ENCODE measurements at regions not wholly inside any gene's neighbourhood (a gene's known extent, or its start where the extent isn't known, plus 50 kb on each side); places are given as distances from the start of the nearest gene placed in this dataset.

DNA sequence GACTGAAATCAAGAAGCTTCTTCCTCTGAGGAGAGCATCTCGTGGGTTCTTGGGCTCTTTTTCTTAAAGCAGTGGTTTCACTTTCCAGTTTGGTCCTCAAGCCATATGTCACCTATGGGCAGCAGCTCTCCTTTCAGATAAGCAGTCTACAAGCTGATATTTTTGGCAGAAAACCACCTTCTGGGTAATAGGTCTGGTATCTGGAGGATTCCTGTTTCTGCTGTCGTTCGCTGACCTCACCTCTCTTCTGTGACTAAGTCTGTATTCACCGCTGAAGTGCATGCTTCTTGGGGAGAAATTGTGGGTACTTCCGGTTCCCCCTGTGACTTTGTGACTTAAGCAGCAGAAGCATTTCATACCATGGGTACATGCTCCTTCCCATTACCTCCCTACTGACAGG lies 193.6 kb downstream of the EDN1 start (continued):
- TF ChIP-seq, protein P1, sequence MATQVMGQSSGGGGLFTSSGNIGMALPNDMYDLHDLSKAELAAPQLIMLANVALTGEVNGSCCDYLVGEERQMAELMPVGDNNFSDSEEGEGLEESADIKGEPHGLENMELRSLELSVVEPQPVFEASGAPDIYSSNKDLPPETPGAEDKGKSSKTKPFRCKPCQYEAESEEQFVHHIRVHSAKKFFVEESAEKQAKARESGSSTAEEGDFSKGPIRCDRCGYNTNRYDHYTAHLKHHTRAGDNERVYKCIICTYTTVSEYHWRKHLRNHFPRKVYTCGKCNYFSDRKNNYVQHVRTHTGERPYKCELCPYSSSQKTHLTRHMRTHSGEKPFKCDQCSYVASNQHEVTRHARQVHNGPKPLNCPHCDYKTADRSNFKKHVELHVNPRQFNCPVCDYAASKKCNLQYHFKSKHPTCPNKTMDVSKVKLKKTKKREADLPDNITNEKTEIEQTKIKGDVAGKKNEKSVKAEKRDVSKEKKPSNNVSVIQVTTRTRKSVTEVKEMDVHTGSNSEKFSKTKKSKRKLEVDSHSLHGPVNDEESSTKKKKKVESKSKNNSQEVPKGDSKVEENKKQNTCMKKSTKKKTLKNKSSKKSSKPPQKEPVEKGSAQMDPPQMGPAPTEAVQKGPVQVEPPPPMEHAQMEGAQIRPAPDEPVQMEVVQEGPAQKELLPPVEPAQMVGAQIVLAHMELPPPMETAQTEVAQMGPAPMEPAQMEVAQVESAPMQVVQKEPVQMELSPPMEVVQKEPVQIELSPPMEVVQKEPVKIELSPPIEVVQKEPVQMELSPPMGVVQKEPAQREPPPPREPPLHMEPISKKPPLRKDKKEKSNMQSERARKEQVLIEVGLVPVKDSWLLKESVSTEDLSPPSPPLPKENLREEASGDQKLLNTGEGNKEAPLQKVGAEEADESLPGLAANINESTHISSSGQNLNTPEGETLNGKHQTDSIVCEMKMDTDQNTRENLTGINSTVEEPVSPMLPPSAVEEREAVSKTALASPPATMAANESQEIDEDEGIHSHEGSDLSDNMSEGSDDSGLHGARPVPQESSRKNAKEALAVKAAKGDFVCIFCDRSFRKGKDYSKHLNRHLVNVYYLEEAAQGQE (IDR thresholded peaks at IDR 0.05; ENCODE audit: borderline replicate concordance): no peak

DNA sequence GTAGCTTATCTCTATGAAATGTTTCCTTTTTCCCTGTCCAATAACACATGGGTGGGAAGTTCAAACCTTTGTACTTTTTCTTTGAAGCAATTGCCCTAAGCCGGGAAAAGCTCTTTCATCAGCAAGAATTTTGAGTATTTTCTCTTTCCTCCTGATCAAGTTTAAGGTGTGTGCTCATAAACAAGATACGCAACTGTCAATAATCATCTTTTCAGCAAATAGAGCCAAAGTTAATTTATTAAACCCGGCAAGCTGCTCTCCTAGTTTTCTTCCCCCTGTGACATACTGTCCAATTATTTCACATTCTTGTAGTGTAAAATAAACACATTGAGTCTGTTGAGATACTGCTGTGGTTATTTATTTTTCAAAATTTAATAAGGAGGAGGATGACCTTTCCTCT lies 194.4 kb downstream of the EDN1 start:
- H3K79me2 ChIP-seq (replicated peaks; ENCODE audit: insufficient read depth, low read length): no peaks in the 10 kb centered on the region
- H3K36me3 ChIP-seq (ENCODE audit: insufficient read depth, low read length): no peaks in the 10 kb centered on the region
- H3K9me2 ChIP-seq (ENCODE audit: insufficient read depth, low read length): no peaks in the 10 kb centered on the region
- no peaks in the 10 kb centered on the region for H3K9me3 ChIP-seq (ENCODE audit: low read length)
- H3K9ac ChIP-seq (ENCODE audit: low read length): no peak overlapping the region
- H3K4me3 ChIP-seq (ENCODE audit: low read length): no peak overlapping the region
- H3K27me3 ChIP-seq (ENCODE audit: insufficient read depth, low read depth, low read length): no peaks in the 10 kb centered on the region
- no peaks in the 10 kb centered on the region for H3F3A ChIP-seq (ENCODE audit: insufficient read depth, low read length, poor library complexity, severe bottlenecking)
- no peak overlapping the region for H2AFZ ChIP-seq (ENCODE audit: low read depth, low read length)
- H4K20me1 ChIP-seq (ENCODE audit: insufficient read depth): no peaks in the 10 kb centered on the region
- H3K4me2 ChIP-seq (ENCODE audit: low read length): no peak overlapping the region
- no peak for TF ChIP-seq POLR2AphosphoS5 (IDR thresholded peaks at IDR 0.05)
- TF ChIP-seq, protein P1 (IDR thresholded peaks at IDR 0.05; ENCODE audit: borderline replicate concordance): no peak
- no peak for TF ChIP-seq EP300 (conservative IDR thresholded peaks at IDR 0.05; ENCODE audit: poor library complexity, severe bottlenecking)
- TF ChIP-seq, protein P2, sequence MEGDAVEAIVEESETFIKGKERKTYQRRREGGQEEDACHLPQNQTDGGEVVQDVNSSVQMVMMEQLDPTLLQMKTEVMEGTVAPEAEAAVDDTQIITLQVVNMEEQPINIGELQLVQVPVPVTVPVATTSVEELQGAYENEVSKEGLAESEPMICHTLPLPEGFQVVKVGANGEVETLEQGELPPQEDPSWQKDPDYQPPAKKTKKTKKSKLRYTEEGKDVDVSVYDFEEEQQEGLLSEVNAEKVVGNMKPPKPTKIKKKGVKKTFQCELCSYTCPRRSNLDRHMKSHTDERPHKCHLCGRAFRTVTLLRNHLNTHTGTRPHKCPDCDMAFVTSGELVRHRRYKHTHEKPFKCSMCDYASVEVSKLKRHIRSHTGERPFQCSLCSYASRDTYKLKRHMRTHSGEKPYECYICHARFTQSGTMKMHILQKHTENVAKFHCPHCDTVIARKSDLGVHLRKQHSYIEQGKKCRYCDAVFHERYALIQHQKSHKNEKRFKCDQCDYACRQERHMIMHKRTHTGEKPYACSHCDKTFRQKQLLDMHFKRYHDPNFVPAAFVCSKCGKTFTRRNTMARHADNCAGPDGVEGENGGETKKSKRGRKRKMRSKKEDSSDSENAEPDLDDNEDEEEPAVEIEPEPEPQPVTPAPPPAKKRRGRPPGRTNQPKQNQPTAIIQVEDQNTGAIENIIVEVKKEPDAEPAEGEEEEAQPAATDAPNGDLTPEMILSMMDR (IDR thresholded peaks at IDR 0.05; ENCODE audit: poor library complexity, severe bottlenecking): no peak
- TF ChIP-seq RAD21 (conservative IDR thresholded peaks at IDR 0.05): no peak
- TF ChIP-seq SMC3 (conservative IDR thresholded peaks at IDR 0.05; ENCODE audit: poor library complexity): no peak
- TF ChIP-seq EZH2 (IDR thresholded peaks at IDR 0.05; ENCODE audit: borderline replicate concordance, insufficient read depth, low read length, poor library complexity, severe bottlenecking): no peak
- TF ChIP-seq MXI1 (conservative IDR thresholded peaks at IDR 0.05; ENCODE audit: poor library complexity, severe bottlenecking): no peak
- TF ChIP-seq TAF1 (IDR thresholded peaks at IDR 0.05; ENCODE audit: low read depth): no peak
- H3K27ac ChIP-seq (ENCODE audit: low read length): no peak overlapping the region
